SK-N-SH (cell line): ENCODE measurements at regions not wholly inside any gene's neighbourhood (a gene's known extent, or its start where the extent isn't known, plus 50 kb on each side); places are given as distances from the start of the nearest gene placed in this dataset.

ENCODE experiments used
- EP300 ChIP-seq, 2 experiments: IDR thresholded peaks; 2 replicates each; pipeline versions ENCODE4 v1.4.0 to v1.6.1; 2012; ENCODE audit warnings: borderline replicate concordance in 1 of 2, low read depth in 1 of 2, low read length in 1 of 2
- EZH2phosphoT487 ChIP-seq: fragments of 200-600 bp; sonication (generic); IDR thresholded peaks from 2 replicates; pipeline ENCODE4 v1.6.1; 2017; ENCODE audit warnings: low read depth, mixed run types, mild to moderate bottlenecking, antibody characterized with exemption, moderate library complexity, borderline replicate concordance
- NFIC ChIP-seq: IDR thresholded peaks from 2 replicates; pipeline ENCODE4 v1.4.0; 2012; ENCODE audit warnings: borderline replicate concordance
- RCOR1 ChIP-seq: fragments of 150-350 bp; IDR thresholded peaks from 2 replicates; pipeline ENCODE4 v1.6.1; 2017; ENCODE audit warnings: antibody characterized with exemption, low read length
- YY1 ChIP-seq: IDR thresholded peaks from 2 replicates; pipeline ENCODE4 v1.4.0; 2012; ENCODE audit warnings: low read depth, mild to moderate bottlenecking
- TF ChIP-seq, protein P1 (sequence below): fragments of 200-600 bp; sonication (generic); IDR thresholded peaks from 2 replicates; pipeline ENCODE4 v1.6.1; 2017; ENCODE audit warnings: antibody characterized with exemption, mild to moderate bottlenecking, moderate library complexity
- TF ChIP-seq, protein P2 (sequence below): fragments of 150-350 bp; IDR thresholded peaks from 2 replicates; pipeline ENCODE4 v1.6.1; 2017; ENCODE audit warnings: antibody characterized with exemption, low read length, low read depth, borderline replicate concordance

DNA sequence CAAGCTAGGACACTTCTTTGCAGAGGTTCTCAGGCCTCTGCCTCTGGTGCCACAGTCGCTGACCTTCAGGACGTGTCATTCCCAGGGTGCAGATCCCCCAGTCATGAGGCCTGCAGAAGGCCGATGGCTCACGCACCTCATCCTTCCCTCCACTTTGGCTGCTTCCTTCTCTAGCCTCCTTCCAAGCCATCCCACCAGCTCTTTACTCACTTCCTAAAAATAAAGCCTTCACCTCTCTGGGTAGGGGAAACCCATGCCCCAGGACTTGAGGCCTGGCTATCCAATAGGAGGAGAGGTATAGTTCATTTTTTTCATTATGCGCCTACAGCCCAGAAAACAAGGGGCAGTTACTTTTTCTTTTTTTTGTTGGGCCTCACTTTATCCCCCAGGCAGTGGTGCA is 91.4 kb downstream of the B3GNT2 start:
- TF ChIP-seq NFIC, result no peak
- TF ChIP-seq, protein P1, sequence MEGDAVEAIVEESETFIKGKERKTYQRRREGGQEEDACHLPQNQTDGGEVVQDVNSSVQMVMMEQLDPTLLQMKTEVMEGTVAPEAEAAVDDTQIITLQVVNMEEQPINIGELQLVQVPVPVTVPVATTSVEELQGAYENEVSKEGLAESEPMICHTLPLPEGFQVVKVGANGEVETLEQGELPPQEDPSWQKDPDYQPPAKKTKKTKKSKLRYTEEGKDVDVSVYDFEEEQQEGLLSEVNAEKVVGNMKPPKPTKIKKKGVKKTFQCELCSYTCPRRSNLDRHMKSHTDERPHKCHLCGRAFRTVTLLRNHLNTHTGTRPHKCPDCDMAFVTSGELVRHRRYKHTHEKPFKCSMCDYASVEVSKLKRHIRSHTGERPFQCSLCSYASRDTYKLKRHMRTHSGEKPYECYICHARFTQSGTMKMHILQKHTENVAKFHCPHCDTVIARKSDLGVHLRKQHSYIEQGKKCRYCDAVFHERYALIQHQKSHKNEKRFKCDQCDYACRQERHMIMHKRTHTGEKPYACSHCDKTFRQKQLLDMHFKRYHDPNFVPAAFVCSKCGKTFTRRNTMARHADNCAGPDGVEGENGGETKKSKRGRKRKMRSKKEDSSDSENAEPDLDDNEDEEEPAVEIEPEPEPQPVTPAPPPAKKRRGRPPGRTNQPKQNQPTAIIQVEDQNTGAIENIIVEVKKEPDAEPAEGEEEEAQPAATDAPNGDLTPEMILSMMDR, result no peak
- TF ChIP-seq, protein P2, sequence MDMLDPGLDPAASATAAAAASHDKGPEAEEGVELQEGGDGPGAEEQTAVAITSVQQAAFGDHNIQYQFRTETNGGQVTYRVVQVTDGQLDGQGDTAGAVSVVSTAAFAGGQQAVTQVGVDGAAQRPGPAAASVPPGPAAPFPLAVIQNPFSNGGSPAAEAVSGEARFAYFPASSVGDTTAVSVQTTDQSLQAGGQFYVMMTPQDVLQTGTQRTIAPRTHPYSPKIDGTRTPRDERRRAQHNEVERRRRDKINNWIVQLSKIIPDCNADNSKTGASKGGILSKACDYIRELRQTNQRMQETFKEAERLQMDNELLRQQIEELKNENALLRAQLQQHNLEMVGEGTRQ, result no peak
- TF ChIP-seq YY1, result no peak
- no peak for TF ChIP-seq EZH2phosphoT487
- no peak for TF ChIP-seq EP300 (IDR thresholded peaks at IDR 0.05; ENCODE audit: borderline replicate concordance in 1 of 2, low read depth in 1 of 2, low read length in 1 of 2)
- no peak for TF ChIP-seq RCOR1
